Fibroblast of skin of right quadriceps (primary cell): ENCODE measurements at regions not wholly inside any gene's neighbourhood (a gene's known extent, or its start where the extent isn't known, plus 50 kb on each side); places are given as distances from the start of the nearest gene placed in this dataset.

Experiments
- DNase-seq: peaks from one replicate; pipeline ENCODE4 v3.0.0-alpha.2; 2013

DNA sequence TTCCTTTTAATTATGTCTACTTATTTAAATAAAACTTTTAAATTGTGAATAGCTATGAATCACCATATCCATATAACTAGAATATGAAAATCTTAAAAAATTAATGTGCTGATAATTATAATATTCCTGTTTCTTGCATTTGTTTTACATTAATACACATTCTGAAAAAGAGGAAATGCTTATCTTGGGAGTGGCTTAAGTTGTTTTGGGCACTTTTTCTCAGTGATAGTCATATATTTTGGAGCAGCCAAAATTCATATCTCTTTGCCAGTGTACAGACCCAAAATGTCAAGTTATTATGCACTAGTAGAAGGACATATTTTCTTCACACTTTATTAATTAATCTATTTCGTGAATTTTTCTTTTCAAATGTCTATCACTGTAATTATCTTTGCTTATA, 838.5 kb downstream of the USP25 start:
- no peak for DNase-seq

DNA sequence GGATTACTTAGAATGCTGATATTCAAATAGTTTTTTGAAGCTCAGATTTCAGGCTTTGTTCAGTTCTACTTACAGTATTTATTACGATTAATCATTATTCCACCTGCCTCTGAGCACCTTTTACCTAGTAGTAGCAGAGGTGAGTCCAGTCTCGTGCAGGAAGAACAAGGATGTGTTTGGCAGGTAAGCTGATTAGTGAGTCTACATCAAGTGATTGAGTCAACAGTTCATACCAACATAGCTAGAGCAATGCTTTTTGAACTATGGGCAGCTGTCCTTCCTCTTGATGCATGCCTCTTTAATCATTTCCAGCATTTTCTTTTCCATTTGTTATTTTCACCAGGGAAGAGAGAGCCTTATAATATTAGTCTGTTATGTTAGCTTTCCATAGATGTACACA, 838.9 kb downstream of the USP25 start:
- DNase-seq = no peak

GRCh38 chr21:16569679-16570078, 839.9 kb downstream of the USP25 start:
- peak; percentile 44 for DNase-seq

DNA sequence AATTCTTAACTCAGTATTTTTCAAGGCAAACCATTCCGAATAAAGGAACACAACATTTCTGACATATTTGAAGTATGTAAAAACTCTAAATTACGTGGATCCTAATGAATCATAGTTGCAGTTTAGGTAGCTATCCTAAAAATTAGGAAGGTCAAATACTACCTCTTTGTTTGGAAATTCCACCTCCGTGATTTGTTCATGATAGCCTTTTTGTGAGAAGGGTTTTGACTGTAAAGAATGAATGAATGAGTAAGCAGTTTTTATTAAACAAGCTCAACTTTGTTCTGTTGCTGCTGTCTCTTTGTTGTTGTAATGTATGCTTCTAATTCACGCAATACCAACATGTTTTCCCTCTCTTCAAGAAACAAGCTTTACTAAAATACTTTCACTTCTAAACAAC, 840.4 kb downstream of the USP25 start:
- no peak for DNase-seq

- no peak for DNase-seq
Measured at GRCh38 chr21:16570856-16571255, 841.1 kb downstream of the USP25 start.

DNA sequence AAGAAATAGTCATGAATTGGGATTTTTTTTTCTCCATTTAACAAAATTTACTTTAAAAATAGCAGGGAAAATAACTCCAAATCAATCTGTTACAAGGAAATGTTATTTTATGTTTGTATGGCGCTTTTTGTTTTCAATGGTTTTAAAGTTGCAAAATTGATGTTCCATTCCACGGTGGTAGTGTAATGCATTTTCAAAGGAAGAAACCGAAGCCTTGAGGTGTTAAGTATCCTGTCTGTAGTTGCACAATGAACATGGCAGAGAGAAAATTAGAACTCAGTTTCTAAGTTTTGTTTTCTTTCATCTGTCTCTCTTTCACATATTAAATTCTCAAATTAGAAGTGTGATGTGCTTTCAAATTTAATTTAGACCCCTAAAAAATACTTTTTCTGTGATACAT, 841.8 kb downstream of the USP25 start:
- no peak for DNase-seq

DNA sequence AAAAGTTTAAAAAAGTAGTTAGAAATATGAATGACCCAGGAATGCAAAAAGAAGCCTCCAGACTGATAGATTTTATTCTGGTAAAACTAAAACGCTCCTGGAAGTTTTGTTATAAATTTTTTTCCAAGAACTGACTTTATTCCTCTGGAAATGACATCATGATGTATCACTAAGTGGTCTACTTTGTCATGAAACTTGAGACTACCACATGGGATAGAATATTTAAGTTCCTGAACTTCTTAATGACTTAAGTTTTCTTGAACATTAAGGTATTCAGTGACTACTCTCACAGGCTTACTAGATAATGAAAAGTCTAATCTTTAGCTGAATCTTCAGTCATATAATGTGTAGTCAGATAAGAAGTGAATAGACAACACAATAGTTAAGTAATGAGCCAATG, 842.2 kb downstream of the USP25 start:
- DNase-seq = peak; percentile 60

GRCh38 chr21:16573578-16573977, 843.8 kb downstream of the USP25 start:
- peak; percentile 85 for DNase-seq

DNA sequence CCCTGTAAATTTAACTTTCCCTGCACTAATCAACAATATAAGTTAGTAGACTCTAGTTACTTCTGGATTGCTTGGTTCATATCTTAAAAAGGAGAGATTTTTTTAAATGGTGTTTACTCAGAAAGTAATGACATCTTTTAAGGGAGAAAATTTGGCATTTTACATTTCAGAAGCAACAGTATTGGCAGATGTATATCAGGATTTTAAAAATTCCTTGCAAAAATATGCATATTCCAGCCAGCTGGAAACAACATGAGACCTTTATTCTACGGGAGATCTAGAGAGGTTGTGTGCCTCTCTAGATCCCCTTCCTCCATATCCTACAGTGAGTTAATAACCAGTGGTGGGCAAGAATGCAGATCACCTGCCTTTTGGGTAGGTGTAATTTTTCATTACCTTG, 848.2 kb downstream of the USP25 start:
- DNase-seq = no peak

GRCh38 chr21:16578912-16579311, 849.1 kb downstream of the USP25 start:
- no peak for DNase-seq

- DNase-seq = peak; percentile 27
Measured at GRCh38 chr21:16579538-16579937, 849.8 kb downstream of the USP25 start.

DNA sequence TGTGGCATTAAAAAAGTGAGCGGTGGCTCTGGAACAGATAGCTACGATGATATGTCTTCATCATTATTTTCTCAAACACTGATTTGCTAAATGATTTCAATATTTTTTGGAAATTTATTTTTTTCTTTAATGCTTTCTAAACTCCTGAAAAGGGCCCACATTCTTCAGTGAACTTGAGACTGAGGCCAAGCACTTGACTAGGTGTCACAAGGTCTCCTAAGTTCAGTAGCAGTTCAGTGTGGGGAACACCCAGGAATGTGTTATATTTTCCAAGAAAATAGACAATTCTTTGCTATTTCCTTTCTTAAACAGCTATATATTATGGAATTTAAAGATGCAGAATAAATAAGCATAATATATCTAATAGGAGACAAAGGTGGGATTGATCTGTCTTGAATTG, 850.9 kb downstream of the USP25 start:
- DNase-seq = no peak

GRCh38 chr21:16583556-16583955, 853.8 kb downstream of the USP25 start:
- no peak for DNase-seq

- DNase-seq = no peak
Measured at GRCh38 chr21:16584756-16585155, 855.0 kb downstream of the USP25 start.

- no peak for DNase-seq
Measured at GRCh38 chr21:16585896-16586295, 856.1 kb downstream of the USP25 start.

GRCh38 chr21:16587141-16587581, 857.4 kb downstream of the USP25 start:
- peak; percentile 59 for DNase-seq

- peak; percentile 77 for DNase-seq
Measured at GRCh38 chr21:16587681-16588375, 858.0 kb downstream of the USP25 start.

DNA sequence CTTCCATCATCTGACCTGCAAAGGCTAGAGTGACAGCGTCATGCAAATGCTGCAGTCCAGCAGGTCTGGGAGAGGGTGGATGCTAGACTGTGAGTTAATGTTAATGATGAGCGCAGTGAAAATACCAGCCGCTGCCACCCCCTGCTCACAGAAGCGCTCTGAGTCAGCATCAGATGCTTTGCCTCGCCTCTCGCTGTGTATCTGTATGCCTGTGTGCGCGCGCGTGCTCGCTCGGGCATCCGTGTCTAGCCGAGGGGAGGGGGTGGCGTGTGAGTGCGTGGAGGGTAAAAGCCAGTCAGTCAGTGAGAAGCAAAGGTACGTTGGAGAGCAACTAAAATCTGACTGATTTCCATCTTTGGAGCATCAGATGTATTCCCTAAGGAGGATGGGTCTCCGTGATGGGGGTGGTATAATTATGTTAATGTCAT, 858.7 kb downstream of the USP25 start:
- peak; percentile 80 for DNase-seq

- no peak for DNase-seq
Measured at GRCh38 chr21:16589006-16589898, 859.5 kb downstream of the USP25 start.

DNA sequence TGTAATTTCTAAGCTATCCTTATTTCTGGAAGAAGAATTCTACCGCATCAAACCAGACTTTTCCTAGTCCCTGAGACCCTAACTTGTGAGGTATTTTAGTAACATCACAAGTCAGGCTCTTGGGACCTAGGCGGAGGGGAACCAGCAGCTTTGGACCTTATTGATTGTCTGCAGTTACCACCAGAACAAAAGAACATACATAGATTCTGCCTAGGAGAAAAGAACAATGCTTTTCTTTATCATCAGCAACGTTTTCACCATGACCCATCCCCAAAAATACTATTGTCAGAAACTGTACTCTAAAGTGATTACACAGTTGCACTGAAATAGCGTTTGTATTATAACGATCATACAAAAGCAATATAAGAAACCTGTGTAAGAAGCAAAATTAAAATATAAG, 860.4 kb downstream of the USP25 start:
- DNase-seq = no peak

DNA sequence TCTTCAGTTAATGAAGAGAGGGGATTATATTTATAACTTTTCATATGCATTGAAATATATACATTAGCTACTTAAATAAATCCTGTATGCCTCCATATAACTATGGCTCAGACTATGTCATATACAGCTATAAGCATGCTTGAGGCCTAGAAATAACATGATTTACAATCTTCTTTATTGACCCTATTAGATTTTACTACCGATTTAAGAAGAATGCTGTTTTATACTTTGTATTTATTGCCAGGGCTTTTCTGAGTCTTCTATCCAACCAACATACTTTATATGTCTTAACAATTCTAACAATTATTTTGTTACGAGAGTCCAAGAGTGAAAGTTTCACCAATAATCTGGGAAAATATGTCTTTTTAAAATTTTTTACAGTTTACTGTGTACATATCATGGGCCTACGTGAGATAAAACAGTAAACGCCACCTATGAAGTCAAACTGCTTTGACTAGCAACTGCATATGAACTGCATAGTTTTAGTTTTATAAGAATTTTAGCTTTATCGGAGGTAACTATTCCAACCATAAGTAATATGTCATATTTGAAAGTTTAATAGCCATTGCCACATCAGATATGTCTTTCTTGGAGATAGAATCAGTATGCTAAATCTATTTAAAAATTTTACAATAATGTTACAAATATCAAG, 861.0 kb downstream of the USP25 start:
- DNase-seq = no peak

DNA sequence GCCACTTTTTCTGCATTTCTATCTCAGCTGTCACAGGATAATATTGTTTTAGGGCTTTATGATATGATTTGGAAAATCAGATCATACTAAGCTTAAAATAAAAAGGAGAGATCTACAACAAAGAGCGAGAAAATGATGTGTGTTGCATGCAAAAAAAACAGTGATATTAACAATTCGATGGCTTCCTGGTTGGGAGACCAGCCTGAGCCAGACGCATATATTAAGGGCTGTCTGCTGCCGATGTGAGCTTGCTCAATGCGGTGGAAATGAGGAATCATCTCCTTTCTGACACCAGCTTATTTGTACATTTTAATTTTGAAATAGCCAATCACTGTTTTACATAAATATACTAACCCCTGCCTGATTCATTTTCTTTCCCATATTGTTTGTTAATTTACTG, 862.6 kb downstream of the USP25 start:
- no peak for DNase-seq

DNA sequence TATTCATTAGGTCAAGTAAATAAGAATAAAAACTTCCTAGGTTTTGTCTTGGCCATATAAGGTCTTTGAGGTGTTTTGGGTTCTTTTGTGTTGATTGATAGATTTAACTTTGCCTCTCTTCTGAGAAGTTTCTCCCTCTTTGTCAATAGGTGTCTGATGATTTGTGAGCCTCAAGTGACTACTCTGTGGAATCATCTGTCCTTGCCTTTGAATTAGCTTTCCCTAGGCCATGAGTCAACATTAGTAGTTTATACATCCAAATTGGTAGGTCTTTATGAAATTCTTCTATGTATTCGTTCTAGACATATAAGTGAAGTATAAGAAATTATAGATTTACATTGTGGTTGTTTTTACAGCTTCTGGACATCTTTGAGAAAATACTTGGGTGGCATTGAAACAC, 864.4 kb downstream of the USP25 start:
- DNase-seq = no peak

- DNase-seq = no peak
Measured at GRCh38 chr21:16596369-16596768, 866.6 kb downstream of the USP25 start.
